B cell (primary cell): ENCODE measurements at regions not wholly inside any gene's neighbourhood (a gene's known extent, or its start where the extent isn't known, plus 50 kb on each side); places are given as distances from the start of the nearest gene placed in this dataset.

Experiments
- ATAC-seq: fragments of 200-7000 bp; cut with Tn5 transposase; one replicate; pipeline ENCODE4 v1.10.0; 2021; ENCODE audit warnings: low read depth, mild to moderate bottlenecking, moderate number of reproducible peaks, moderate library complexity
- CTCF ChIA-PET: fragments of 350-600 bp; sonication (Branson Sonifier 250); formaldehyde crosslinking; loops from one replicate; lab custom pipeline; 2021; ENCODE audit warnings: antibody characterized with exemption, inconsistent platforms; lab: Charles Lee
- POLR2A ChIA-PET: fragments of 350-600 bp; sonication (Branson Sonifier 250); formaldehyde crosslinking; loops from one replicate; lab custom pipeline; 2021; ENCODE audit warnings: antibody characterized with exemption; lab: Charles Lee
- DNase-seq: peaks from one replicate; pipeline ENCODE4 v3.0.0; 2013
- H2AFZ ChIP-seq: 2 replicates; pipeline ENCODE4 v1.6.1; 2012; ENCODE audit warnings: mild to moderate bottlenecking, low read depth, low read length; ENCODE audit not compliant: insufficient read depth, poor library complexity, severe bottlenecking
- H3K27ac ChIP-seq, 2 donors: 1 replicate in 1 of 2; 2 replicates in 1 of 2; pipeline ENCODE4 v1.5.1; 2012 to 2013; ENCODE audit warnings: low read length in 2 of 2, mild to moderate bottlenecking in 2 of 2, moderate library complexity in 1 of 2
- H3K27me3 ChIP-seq, 4 experiments: fragments of 200-600 bp in 1 of 4; sonication (generic) in 1 of 4; replicated peaks in 1 of 4; 1 replicate in 2 of 4; 2 replicates in 2 of 4; pipeline versions ENCODE4 v1.6.1 to v1.7.0; 2013 to 2016; ENCODE audit warnings: low read length in 3 of 4, mild to moderate bottlenecking in 2 of 4, mixed read lengths in 1 of 4, moderate library complexity in 1 of 4; ENCODE audit not compliant: insufficient read depth in 4 of 4, control insufficient read depth in 3 of 4; ENCODE audit errors: control extremely low read depth in 1 of 4
- H3K36me3 ChIP-seq, 2 experiments: replicated peaks in 1 of 2; 1 replicate in 1 of 2; 2 replicates in 1 of 2; pipeline versions ENCODE4 v1.6.1 to v1.7.1; 2013; ENCODE audit warnings: low read length in 1 of 2; ENCODE audit not compliant: insufficient read depth in 2 of 2, control insufficient read depth in 1 of 2; ENCODE audit errors: control extremely low read depth in 1 of 2, extremely low read depth in 1 of 2
- H3K4me1 ChIP-seq, 2 donors: fragments of 200-600 bp in 1 of 2; sonication (generic) in 1 of 2; 1 replicate in 1 of 2; 2 replicates in 1 of 2; pipeline versions ENCODE4 v1.5.1 to v1.6.1; 2013 to 2017; ENCODE audit warnings: low read length in 2 of 2; ENCODE audit not compliant: control insufficient read depth in 2 of 2, insufficient read depth in 2 of 2
- H3K4me2 ChIP-seq: replicated peaks from 2 replicates; pipeline ENCODE3; 2012; ENCODE audit warnings: mild to moderate bottlenecking, low read depth, low read length; ENCODE audit not compliant: poor library complexity, severe bottlenecking
- H3K4me3 ChIP-seq, 5 experiments: fragments of 200-600 bp in 1 of 5; sonication (generic) in 1 of 5; 1 replicate in 3 of 5; 2 replicates in 2 of 5; pipeline versions ENCODE4 v1.5.1 to v1.7.0; 2011 to 2016; ENCODE audit warnings: low read length in 4 of 5, mild to moderate bottlenecking in 4 of 5, low read depth in 2 of 5, control low read depth in 1 of 5, moderate library complexity in 1 of 5; ENCODE audit not compliant: insufficient read depth in 1 of 5; ENCODE audit errors: control extremely low read depth in 1 of 5, extremely low read depth in 1 of 5
- H3K79me2 ChIP-seq: fragments of 200-600 bp; sonication (generic); one replicate; pipeline ENCODE4 v1.6.0; 2016; ENCODE audit warnings: low read length; ENCODE audit not compliant: control insufficient read depth, insufficient read depth
- H3K9ac ChIP-seq: fragments of 200-600 bp; sonication (generic); 2 replicates; pipeline ENCODE4 v1.6.1; 2017; ENCODE audit warnings: mild to moderate bottlenecking, low read length, moderate library complexity
- H3K9me3 ChIP-seq, 3 donors: one replicate each; pipeline versions ENCODE4 v1.6.1 to v1.7.1; 2013; ENCODE audit warnings: low read length in 2 of 3; ENCODE audit not compliant: control insufficient read depth in 2 of 3, insufficient read depth in 1 of 3; ENCODE audit errors: control extremely low read depth in 1 of 3
- H4K20me1 ChIP-seq: 2 replicates; pipeline ENCODE4 v1.6.0; 2012; ENCODE audit warnings: mild to moderate bottlenecking, low read length; ENCODE audit not compliant: insufficient read depth, control insufficient read depth, poor library complexity, severe bottlenecking
- H3K27ac Mint-ChIP-seq: one replicate; pipeline ENCODE4 v1.8.0; 2021; ENCODE audit warnings: mixed read lengths
- H3K27me3 Mint-ChIP-seq: one replicate; pipeline ENCODE4 v1.8.0; 2021; ENCODE audit warnings: mixed read lengths
- H3K4me1 Mint-ChIP-seq: one replicate; pipeline ENCODE4 v1.8.0; 2021; ENCODE audit warnings: mixed read lengths
- H3K4me3 Mint-ChIP-seq: one replicate; pipeline ENCODE4 v1.8.0; 2021; ENCODE audit warnings: mixed read lengths
- H3K9me3 Mint-ChIP-seq: one replicate; pipeline ENCODE4 v1.8.0; 2022; ENCODE audit warnings: mixed read lengths; ENCODE audit not compliant: insufficient read depth
- EZH2 ChIP-seq: IDR thresholded peaks from 2 replicates; pipeline ENCODE4 v1.6.1; 2012; ENCODE audit warnings: borderline replicate concordance, low read depth, mild to moderate bottlenecking, moderate library complexity, low read length; ENCODE audit not compliant: insufficient read depth, poor library complexity, severe bottlenecking
- WGBS: methylation state at CpG from one replicate; pipeline ENCODE4 v1.1.5; 2013; ENCODE audit warnings: missing lambda C conversion rate; ENCODE audit not compliant: insufficient coverage; 5-methylcytosine and 5-hydroxymethylcytosine counted together
- intact Hi-C: fragments of 100-400 bp; cut with micrococcal nuclease; formaldehyde crosslinking; loops from one replicate; pipeline ENCODE4 v1.10.0; 2022
- TF ChIP-seq, protein P1 (sequence below): fragments of 200-600 bp; IDR thresholded peaks from one replicate; pipeline ENCODE4 v1.8.0; 2022; ENCODE audit warnings: antibody characterized with exemption, mild to moderate bottlenecking

DNA sequence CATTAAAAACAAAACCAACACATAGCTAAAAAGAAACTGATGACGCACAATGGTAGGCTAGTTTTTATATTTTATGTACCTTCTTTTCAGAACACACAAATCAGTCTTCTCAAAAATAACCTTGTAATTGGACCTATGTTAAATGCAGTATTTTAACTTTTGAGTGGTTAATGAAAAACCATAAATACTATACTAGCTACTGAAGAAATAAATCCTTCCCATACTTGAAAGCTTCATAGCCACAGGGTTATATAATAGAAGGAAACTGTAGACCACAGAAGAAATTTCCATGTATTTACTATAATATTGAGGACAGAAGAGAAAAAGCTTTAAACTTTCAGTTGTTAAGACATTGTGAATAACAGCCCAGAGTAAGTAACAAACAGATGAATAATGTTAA lies 1094.3 kb upstream of the SLC10A2 start:
- no CpG with 5 or more reads among the region's 1 CpG for WGBS
- Histone ChIP-seq H3K27me3 (no peaks in the 10 kb centered on the region), H3K4me1 (no peaks in the 10 kb centered on the region), H3K4me3 (no peak overlapping the region), H3K36me3 (no peaks in the 10 kb centered on the region), H2AFZ (no peak overlapping the region), H3K9me3 (peaks cover 0 to 1% (median 0%) of the 10 kb centered on the region in 3 donors), H4K20me1 (no peaks in the 10 kb centered on the region), H3K4me2 (no peak overlapping the region), H3K79me2 (no peaks in the 10 kb centered on the region), H3K27ac (no peak overlapping the region), H3K9ac (no peak overlapping the region)
- ATAC-seq = no peak
- no peak for TF ChIP-seq EZH2
- TF ChIP-seq, protein P1, sequence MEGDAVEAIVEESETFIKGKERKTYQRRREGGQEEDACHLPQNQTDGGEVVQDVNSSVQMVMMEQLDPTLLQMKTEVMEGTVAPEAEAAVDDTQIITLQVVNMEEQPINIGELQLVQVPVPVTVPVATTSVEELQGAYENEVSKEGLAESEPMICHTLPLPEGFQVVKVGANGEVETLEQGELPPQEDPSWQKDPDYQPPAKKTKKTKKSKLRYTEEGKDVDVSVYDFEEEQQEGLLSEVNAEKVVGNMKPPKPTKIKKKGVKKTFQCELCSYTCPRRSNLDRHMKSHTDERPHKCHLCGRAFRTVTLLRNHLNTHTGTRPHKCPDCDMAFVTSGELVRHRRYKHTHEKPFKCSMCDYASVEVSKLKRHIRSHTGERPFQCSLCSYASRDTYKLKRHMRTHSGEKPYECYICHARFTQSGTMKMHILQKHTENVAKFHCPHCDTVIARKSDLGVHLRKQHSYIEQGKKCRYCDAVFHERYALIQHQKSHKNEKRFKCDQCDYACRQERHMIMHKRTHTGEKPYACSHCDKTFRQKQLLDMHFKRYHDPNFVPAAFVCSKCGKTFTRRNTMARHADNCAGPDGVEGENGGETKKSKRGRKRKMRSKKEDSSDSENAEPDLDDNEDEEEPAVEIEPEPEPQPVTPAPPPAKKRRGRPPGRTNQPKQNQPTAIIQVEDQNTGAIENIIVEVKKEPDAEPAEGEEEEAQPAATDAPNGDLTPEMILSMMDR = no peak
- ChIA-PET POLR2A (no interaction called here), CTCF (no interaction called here)
- peaks cover 3% of the 10 kb centered on the region for H3K9me3 Mint-ChIP-seq
- no peak overlapping the region for H3K4me3 Mint-ChIP-seq
- intact Hi-C loops = no loop called here
- H3K4me1 Mint-ChIP-seq = no peaks in the 10 kb centered on the region
- DNase-seq = no peak
- H3K27ac Mint-ChIP-seq = no peak overlapping the region
- no peaks in the 10 kb centered on the region for H3K27me3 Mint-ChIP-seq

DNA sequence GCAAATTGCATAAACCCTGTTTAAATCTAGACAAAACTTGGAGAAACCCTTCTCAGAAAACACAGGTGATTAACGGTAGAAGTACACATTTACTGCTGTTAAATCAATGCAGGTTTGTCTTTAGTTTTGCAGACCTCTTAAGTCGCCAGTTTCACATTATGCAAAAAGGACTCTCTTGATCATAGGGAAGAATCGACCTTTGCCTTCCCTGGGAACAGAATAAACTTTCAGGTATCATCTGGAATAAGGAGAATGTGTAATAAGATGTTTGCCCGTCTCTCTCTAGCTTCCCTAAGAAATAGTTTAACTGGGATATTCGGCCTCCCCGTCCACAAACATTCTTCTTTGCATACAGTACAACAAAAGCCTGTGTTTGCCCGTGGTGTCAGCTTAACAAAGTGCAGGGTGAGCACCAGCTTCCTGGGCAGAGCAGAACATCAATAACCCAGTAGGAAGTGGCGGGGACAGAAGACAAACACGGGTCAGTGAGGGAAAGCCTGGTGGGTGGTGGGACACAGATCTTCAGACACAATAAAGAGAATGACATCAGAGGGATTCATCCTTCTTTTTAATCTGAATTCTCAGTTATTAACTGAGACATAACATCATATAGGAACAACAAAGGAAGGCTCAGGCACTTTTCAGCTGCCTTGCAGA lies 1077.7 kb upstream of the SLC10A2 start:
- no peaks in the 10 kb centered on the region for H3K36me3 ChIP-seq
- no peak overlapping the region for H3K9ac ChIP-seq
- CTCF ChIA-PET = no interaction called here
- Mint-ChIP-seq H3K27ac (no peak overlapping the region), H3K9me3 (no peaks in the 10 kb centered on the region), H3K4me1 (no peaks in the 10 kb centered on the region), H3K27me3 (no peaks in the 10 kb centered on the region), H3K4me3 (no peak overlapping the region)
- H2AFZ ChIP-seq = no peak overlapping the region
- no peaks in the 10 kb centered on the region for H3K27me3 ChIP-seq
- POLR2A ChIA-PET = no interaction called here
- no peaks in the 10 kb centered on the region for H3K4me1 ChIP-seq
- peaks cover 0 to 7% (median 0%) of the 10 kb centered on the region in 3 donors for H3K9me3 ChIP-seq
- TF ChIP-seq, protein P1 = no peak
- no peak for TF ChIP-seq EZH2
- H4K20me1 ChIP-seq = no peaks in the 10 kb centered on the region
- H3K4me3 ChIP-seq = no peak overlapping the region
- H3K27ac ChIP-seq = no peak overlapping the region
- H3K4me2 ChIP-seq = no peak overlapping the region
- H3K79me2 ChIP-seq = no peaks in the 10 kb centered on the region
- no peak for DNase-seq
- 55% methylated on average over 5 of the region's 9 CpGs for WGBS
- no peak for ATAC-seq
- intact Hi-C loops = no loop called here
